Ovary (tissue), 3 donors: ENCODE measurements at regions not wholly inside any gene's neighbourhood (a gene's known extent, or its start where the extent isn't known, plus 50 kb on each side); places are given as distances from the start of the nearest gene placed in this dataset.

Experiments used
- EP300 ChIP-seq: sonication (generic); formaldehyde crosslinking; IDR thresholded peaks from one replicate; pipeline ENCODE4 v1.6.1; 2017; ENCODE audit warnings: antibody characterized with exemption
- POLR2A ChIP-seq: fragments of 450-650 bp; IDR thresholded peaks from one replicate; pipeline ENCODE4 v1.6.1; 2017; ENCODE audit warnings: antibody characterized with exemption, mild to moderate bottlenecking, moderate library complexity
- TF ChIP-seq, protein P1 (sequence below), 3 donors: fragments of 450-650 bp in 2 of 3; fragments of 200-600 bp in 1 of 3; IDR thresholded peaks; one replicate each; pipeline versions ENCODE4 v1.5.1 to v1.8.0; 2016 to 2022; ENCODE audit warnings: antibody characterized with exemption in 3 of 3, mild to moderate bottlenecking in 1 of 3
- donor health status: DM: no; HTN: no; CAD: no.

DNA sequence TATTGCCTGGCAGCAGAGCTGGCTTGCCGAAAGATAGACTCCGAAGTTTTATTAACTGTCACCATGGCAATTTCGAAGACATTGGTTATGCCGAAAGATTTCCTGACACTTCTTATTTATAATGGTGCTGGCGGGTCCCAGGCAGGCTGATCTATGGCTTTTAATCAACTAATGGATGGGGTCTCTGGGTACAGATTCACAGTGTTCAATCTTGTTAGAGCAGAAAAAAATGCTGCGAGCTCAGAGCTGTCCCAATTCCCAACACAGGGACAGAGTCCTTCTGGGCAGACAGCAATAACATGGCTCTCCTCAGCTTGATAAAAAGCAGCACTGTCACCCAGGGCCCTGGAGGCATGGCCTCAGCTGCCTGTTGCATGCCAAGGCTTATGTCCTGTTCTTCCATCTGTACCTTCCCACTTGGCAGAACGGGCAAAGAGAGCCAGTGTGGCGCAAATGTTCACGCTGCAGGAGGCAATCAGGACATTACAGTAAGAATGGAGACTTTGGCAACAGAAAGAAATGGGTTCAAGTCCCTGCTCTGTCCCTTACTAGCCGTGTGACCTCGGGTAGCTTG is 228.2 kb upstream of the PWP1 start:
- TF ChIP-seq, protein P1, sequence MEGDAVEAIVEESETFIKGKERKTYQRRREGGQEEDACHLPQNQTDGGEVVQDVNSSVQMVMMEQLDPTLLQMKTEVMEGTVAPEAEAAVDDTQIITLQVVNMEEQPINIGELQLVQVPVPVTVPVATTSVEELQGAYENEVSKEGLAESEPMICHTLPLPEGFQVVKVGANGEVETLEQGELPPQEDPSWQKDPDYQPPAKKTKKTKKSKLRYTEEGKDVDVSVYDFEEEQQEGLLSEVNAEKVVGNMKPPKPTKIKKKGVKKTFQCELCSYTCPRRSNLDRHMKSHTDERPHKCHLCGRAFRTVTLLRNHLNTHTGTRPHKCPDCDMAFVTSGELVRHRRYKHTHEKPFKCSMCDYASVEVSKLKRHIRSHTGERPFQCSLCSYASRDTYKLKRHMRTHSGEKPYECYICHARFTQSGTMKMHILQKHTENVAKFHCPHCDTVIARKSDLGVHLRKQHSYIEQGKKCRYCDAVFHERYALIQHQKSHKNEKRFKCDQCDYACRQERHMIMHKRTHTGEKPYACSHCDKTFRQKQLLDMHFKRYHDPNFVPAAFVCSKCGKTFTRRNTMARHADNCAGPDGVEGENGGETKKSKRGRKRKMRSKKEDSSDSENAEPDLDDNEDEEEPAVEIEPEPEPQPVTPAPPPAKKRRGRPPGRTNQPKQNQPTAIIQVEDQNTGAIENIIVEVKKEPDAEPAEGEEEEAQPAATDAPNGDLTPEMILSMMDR (IDR thresholded peaks at IDR 0.05), result no peak
- no peak for TF ChIP-seq POLR2A
- no peak for TF ChIP-seq EP300
